Daoy (cell line): ENCODE measurements at regions not wholly inside any gene's neighbourhood (a gene's known extent, or its start where the extent isn't known, plus 50 kb on each side); places are given as distances from the start of the nearest gene placed in this dataset.

Experiments used
- DNase-seq: peaks from one replicate; pipeline ENCODE4 v3.0.0-alpha.2; 2015; ENCODE audit warnings: low read depth

DNA sequence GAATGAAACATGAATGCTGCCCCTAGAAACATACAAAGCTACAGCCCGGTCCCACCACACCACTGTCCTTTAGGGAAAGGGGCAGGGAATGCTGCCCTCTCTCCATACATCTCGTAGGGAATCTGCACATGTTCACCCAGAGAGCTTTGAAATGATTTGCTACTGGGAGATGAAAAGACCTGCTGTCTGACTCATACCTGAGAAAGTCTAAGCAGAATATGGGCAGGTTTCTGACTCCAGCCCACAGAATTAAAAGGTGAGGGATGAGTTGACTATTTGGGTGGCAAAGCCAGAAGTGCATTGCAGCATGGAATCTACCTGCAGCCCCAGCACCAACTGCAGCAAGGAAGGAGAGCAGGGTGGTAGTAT, 297.9 kb downstream of the TLE1 start:
- DNase-seq: no peak

GRCh38 chr9:81390792-81391456, 298.4 kb downstream of the TLE1 start:
- DNase-seq: no peak

GRCh38 chr9:81389569-81389993, 299.8 kb downstream of the TLE1 start:
- DNase-seq: peak; percentile 95

- DNase-seq: no peak
These were observed 300.5 kb downstream of the TLE1 start for GRCh38 chr9:81388831-81389230.

- DNase-seq: no peak
These were observed 301.8 kb downstream of the TLE1 start for GRCh38 chr9:81387360-81388106.

DNA sequence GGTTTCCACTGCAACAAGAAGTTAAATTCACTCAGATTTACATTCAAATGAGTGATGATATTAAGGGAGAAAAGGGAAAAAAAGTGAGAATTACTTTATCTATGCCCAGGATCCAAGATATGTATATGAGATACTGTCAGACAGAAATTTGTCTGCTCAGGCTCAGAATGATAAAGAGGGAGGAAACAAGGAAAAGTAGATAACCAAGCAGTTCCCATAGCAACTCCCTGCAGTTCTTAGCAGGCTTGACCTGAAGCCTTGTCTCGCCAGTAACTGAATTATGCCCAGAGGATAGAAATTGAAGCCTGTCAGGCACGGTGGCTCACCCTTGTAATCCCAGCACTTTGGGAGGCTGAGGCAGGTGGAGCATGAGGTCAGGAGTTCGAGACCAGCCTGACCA, 304.4 kb downstream of the TLE1 start:
- DNase-seq: no peak

GRCh38 chr9:81382281-81382680, 307.1 kb downstream of the TLE1 start:
- DNase-seq: no peak

DNA sequence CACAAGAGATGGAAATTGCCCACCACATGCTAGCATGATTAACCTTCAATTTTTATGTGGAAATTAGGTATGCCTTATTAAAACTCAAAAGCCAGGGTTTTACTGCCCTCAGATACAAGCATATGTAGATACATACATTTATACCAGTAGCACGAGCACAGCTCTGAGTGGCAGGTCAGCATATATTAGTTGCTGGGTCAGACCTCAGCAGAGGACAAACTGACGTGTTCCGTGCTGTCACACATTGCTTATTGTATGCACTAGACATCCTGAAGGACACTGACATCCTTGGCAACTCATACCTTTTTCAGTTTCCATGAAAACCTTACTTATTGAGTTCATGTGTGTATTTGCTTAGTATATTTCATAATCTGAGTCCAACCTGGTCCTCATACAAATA, 307.7 kb downstream of the TLE1 start:
- DNase-seq: no peak

DNA sequence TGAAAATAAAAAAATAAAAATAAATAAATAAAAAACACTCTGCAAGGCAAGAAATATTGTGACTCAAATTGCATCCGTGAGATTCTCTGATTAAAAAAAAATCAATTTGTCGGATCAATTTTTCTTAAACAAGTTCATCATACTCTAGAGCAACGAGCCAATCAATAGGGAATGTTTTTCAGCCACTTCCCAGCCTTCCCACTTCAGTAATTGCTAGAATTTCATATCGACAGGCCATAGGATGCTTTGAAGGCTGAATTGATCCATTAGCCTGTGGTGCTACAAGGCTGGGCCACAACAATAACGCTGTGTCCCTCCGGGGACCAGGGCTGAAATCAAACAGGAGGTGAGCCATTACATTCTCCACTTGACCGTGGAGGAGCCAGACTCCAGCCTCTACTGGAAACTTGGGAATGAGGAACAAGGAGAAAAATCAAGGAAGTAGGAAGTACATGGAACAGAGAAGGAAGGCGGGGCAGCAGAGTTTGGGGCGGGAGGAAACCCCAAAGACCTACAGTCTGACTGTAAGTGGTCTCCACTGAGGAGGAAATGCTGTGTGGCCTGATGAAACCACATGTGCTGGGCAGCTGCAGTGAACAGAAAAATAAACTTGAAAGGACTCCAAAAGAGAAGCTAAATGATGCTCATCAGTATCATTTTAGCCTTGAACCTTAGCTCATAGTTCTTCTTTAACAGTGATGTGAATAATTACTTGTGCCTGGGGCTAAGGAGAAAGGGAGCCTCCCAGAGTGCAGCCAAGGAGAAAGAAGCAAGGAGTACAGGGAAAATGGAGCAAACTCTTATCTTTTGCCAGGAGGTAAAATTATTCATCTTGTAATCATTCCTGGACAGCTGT, 308.6 kb downstream of the TLE1 start:
- peak; percentile 51 for DNase-seq

DNA sequence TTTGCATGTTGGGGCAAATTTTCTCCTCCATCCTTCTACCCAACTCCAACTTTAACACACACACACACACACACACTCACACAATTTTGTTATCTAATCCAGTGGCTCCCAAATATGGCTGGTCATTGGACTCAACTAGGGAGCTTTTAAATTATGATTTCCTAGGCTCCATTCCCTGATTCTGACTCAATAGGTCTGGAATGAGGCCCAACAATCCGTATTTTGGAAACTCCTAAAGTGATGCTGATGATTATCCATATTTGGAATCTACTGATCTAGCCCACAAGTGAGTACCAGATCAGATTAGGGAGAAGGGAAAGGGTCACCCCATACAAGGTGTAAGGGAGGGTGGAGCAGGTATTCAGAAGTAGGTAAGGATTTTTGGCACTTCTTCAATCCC, 309.7 kb downstream of the TLE1 start:
- DNase-seq: no peak

DNA sequence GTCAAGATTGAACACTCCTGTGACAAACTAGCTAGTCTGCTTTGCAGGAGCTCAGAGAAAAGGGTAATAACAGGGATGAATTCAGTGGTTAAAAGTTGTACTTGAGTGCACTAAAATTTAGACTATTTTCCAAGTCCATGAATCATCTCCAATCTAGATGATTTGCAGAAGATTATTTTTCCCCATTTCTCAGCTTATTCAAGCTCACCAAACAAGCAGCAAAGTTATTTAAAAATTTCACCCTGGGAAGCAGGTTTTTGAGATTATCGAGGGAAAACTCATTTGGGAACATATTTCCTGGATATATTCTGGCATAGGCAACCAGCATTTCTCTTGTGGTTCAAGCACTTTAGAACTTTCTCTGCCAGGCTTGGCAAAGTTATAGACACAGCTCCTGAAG, 311.4 kb downstream of the TLE1 start:
- DNase-seq: no peak

DNA sequence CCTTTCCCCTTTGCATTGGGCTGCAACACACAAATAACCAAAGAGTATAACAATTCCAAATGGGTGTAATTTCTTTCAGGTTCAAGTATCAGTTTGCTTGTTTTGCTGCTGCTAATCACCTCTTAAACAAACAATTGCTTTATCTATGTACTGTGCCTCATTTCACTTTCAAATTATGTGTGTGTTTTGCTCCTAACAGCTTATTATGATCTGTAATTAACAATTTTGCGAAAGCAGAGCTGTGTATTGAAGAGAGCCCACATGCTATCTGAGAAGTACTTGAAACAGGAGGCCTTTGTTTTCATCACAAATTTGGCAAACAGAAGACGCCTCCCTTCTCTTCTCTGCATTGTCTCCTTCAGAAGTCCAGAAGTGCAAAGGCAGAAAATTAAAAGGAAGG, 312.0 kb downstream of the TLE1 start:
- DNase-seq: no peak

- no peak for DNase-seq
These were observed 313.9 kb downstream of the TLE1 start for GRCh38 chr9:81375187-81376100.

GRCh38 chr9:81374459-81375186, 314.7 kb downstream of the TLE1 start:
- peak; percentile 38 for DNase-seq

DNA sequence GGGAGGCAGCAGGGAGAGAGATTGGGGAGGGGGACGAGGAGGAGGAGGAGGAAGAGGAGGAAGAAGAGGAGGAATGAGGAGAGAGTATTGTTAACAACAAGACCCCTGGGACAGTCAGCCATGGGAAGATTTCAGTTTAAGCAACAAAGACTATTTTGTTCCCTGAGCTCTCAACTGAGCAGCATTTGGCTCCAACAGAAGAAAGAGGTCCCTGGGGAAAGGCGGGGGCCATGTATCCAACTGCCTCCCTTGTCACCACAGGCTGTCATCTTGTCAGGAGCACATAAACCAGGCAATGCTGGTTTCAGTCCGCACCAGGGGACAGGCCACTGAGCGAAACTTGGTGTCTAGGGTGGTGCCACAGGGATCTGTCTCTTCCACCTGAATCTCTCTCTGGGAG, 316.1 kb downstream of the TLE1 start:
- no peak for DNase-seq

DNA sequence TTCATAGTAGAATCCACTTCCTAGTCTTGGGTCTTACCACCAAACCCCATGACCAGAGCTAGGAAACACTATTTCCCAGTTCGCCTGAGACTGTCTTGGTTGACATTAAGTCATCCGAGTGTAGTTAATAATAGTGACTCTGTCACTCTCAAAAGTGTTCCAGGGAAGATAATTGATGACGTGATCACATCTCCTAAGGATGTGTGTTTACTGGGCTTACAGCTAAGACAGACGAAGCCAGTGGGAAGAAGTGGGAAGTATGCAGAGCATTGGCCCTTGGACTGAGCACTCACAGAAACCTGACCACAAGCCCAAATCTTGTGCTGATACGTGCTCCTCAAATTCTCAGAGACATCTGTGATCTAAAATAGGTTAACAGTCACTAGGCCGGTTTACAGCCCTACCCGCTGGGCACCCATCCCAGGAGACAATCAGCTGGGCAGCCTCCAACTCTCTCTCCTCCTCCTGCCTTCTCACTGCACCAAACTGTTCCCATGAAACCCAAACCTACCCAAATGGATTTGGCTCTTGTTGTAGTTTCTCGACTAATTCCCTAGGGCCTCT, 316.6 kb downstream of the TLE1 start:
- no peak for DNase-seq

- DNase-seq: no peak
These were observed 317.5 kb downstream of the TLE1 start for GRCh38 chr9:81371824-81372223.

GRCh38 chr9:81370650-81371049, 318.7 kb downstream of the TLE1 start:
- no peak for DNase-seq

DNA sequence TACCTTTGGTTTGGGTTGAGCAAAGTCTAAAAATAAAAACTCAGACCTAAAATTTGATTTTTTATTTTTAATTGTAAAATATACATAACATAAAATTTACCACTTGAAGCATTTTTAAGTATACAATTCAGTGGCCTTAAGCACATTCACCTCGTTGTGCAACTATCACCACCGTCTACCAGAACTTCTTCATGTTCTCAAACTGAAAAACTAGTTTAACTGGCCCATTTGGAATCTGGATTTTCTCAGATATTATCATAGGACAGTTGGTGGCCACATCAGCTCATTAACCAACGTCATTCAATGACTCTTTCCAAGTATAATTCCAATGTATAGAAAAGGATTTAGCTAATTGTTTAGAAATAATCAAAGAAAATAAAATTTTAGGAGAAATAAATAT, 319.3 kb downstream of the TLE1 start:
- no peak for DNase-seq

DNA sequence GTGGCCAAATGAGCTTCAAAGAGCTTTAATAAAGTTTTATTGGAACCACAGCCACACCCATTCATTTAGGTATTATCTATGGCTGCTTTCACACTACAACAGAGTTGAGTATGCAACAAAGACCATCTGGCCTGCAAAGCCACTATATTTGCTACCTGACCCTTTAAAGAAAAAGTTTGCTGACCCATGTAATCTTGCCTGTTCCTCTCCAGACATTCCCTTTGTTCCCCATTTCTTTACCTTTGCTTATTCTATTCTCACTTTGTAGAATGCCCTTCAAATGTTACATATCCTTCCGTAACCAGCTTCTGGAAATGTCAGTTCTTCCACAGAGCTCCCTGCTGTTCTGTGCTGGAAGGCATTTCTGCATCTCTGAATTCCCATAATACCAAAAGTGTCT, 320.2 kb downstream of the TLE1 start:
- DNase-seq: no peak
